Mesenchymal stem cell (in vitro differentiated cells and primary cell): ENCODE measurements at regions not wholly inside any gene's neighbourhood (a gene's known extent, or its start where the extent isn't known, plus 50 kb on each side); places are given as distances from the start of the nearest gene placed in this dataset.

Experiments used
- DNase-seq: peaks from one replicate; pipeline ENCODE4 v3.0.0-alpha.2; 2013
- H2AFZ ChIP-seq: one replicate; pipeline ENCODE4 v1.6.1; 2013; ENCODE audit warnings: low read depth, mild to moderate bottlenecking, control low read depth, inconsistent platforms, low read length, moderate library complexity
- H2AK5ac ChIP-seq: 2 replicates; pipeline ENCODE4 v1.6.1; 2013; ENCODE audit warnings: low read length, moderate library complexity, mild to moderate bottlenecking, inconsistent platforms; ENCODE audit not compliant: severe bottlenecking
- H2BK120ac ChIP-seq: one replicate; pipeline ENCODE4 v1.6.1; 2013; ENCODE audit warnings: low read depth, mild to moderate bottlenecking, inconsistent platforms, low read length, moderate library complexity
- H2BK12ac ChIP-seq, 2 experiments: one replicate each; pipeline ENCODE4 v1.6.1; 2013; ENCODE audit warnings: inconsistent platforms in 2 of 2, low read length in 2 of 2, mild to moderate bottlenecking in 2 of 2, moderate library complexity in 2 of 2, control low read depth in 1 of 2
- H2BK15ac ChIP-seq: one replicate; pipeline ENCODE4 v1.6.1; 2013; ENCODE audit warnings: mild to moderate bottlenecking, low read depth, inconsistent platforms; ENCODE audit not compliant: poor library complexity, severe bottlenecking
- H2BK5ac ChIP-seq: 2 replicates; pipeline ENCODE4 v1.6.1; 2013; ENCODE audit warnings: low read depth, mild to moderate bottlenecking, low read length, control low read depth, inconsistent platforms; ENCODE audit not compliant: poor library complexity, severe bottlenecking
- H3K14ac ChIP-seq, 2 experiments: one replicate each; pipeline ENCODE4 v1.6.1; 2013; ENCODE audit warnings: inconsistent platforms in 2 of 2, low read length in 2 of 2, control low read depth in 1 of 2, mild to moderate bottlenecking in 1 of 2, moderate library complexity in 1 of 2
- H3K18ac ChIP-seq, 2 experiments: one replicate each; pipeline ENCODE4 v1.6.1; 2013; ENCODE audit warnings: inconsistent platforms in 2 of 2, low read length in 2 of 2, control low read depth in 1 of 2, low read depth in 1 of 2, mild to moderate bottlenecking in 1 of 2
- H3K23ac ChIP-seq, 2 experiments: one replicate each; pipeline ENCODE4 v1.6.1; 2013; ENCODE audit warnings: inconsistent platforms in 2 of 2, low read length in 2 of 2, mild to moderate bottlenecking in 2 of 2, moderate library complexity in 2 of 2, control low read depth in 1 of 2
- H3K27ac ChIP-seq: 2 replicates; pipeline ENCODE4 v1.5.1; 2013; ENCODE audit warnings: mild to moderate bottlenecking, moderate library complexity, low read length, control low read depth, inconsistent platforms; ENCODE audit not compliant: poor library complexity, severe bottlenecking
- H3K27me3 ChIP-seq, 2 experiments: 2 replicates each; pipeline versions ENCODE4 v1.6.1 to v1.7.0; 2013; ENCODE audit warnings: low read length in 2 of 2, mild to moderate bottlenecking in 2 of 2, moderate library complexity in 2 of 2, control low read depth in 1 of 2, inconsistent platforms in 1 of 2; ENCODE audit not compliant: control insufficient read depth in 1 of 2, insufficient read depth in 1 of 2
- H3K36me3 ChIP-seq, 2 experiments: 2 replicates each; pipeline versions ENCODE4 v1.6.1 to v1.7.0; 2013; ENCODE audit warnings: low read length in 2 of 2, control low read depth in 1 of 2, inconsistent platforms in 1 of 2, low read depth in 1 of 2, mild to moderate bottlenecking in 1 of 2; ENCODE audit not compliant: insufficient read depth in 2 of 2, control insufficient read depth in 1 of 2
- H3K4ac ChIP-seq, 2 experiments: one replicate each; pipeline ENCODE4 v1.6.1; 2013; ENCODE audit warnings: inconsistent platforms in 2 of 2, low read length in 2 of 2, mild to moderate bottlenecking in 2 of 2, moderate library complexity in 2 of 2, control low read depth in 1 of 2, low read depth in 1 of 2
- H3K4me1 ChIP-seq: 2 replicates; pipeline ENCODE4 v1.6.1; 2013; ENCODE audit warnings: low read depth, low read length, control low read depth; ENCODE audit not compliant: control insufficient read depth, insufficient read depth
- H3K4me2 ChIP-seq: 2 replicates; pipeline ENCODE4 v1.6.1; 2013; ENCODE audit warnings: low read length, mild to moderate bottlenecking, inconsistent platforms; ENCODE audit not compliant: poor library complexity, severe bottlenecking
- H3K4me3 ChIP-seq, 2 experiments: 2 replicates each; pipeline versions ENCODE4 v1.5.1 to v1.7.0; 2013; ENCODE audit warnings: low read length in 2 of 2, mild to moderate bottlenecking in 2 of 2, control low read depth in 1 of 2, low read depth in 1 of 2; ENCODE audit not compliant: insufficient read depth in 1 of 2
- H3K79me1 ChIP-seq: replicated peaks from 2 replicates; pipeline ENCODE4 v1.6.1; 2013; ENCODE audit warnings: mild to moderate bottlenecking, control low read depth, low read length, inconsistent platforms; ENCODE audit not compliant: poor library complexity, severe bottlenecking
- H3K9ac ChIP-seq: 2 replicates; pipeline ENCODE4 v1.7.0; 2013; ENCODE audit warnings: mild to moderate bottlenecking, low read length, moderate library complexity
- H3K9me3 ChIP-seq: 2 replicates; pipeline ENCODE4 v1.7.0; 2013; ENCODE audit warnings: mild to moderate bottlenecking, low read length; ENCODE audit not compliant: control insufficient read depth
- H4K8ac ChIP-seq: one replicate; pipeline ENCODE4 v1.6.1; 2013; ENCODE audit warnings: inconsistent platforms, mild to moderate bottlenecking, low read length, moderate library complexity
- H4K91ac ChIP-seq: one replicate; pipeline ENCODE4 v1.6.1; 2013; ENCODE audit warnings: mild to moderate bottlenecking, low read length, inconsistent platforms
- WGBS: methylation state at CpG from one replicate; pipeline ENCODE4 v1.1.7; 2013; ENCODE audit warnings: mixed read lengths; 5-methylcytosine and 5-hydroxymethylcytosine counted together

- Histone ChIP-seq H3K14ac (peak overlapping the region in 1 of 2 experiments; percentile 81), H4K8ac (no peak overlapping the region), H3K18ac (no peak overlapping the region), H3K4me3 (no peak overlapping the region), H3K27me3 (no peaks in the 10 kb centered on the region), H2AK5ac (no peak overlapping the region), H3K23ac (no peak overlapping the region), H3K4ac (no peak overlapping the region), H3K79me1 (no peaks in the 10 kb centered on the region), H3K27ac (no peak overlapping the region), H4K91ac (no peak overlapping the region), H2BK5ac (no peak overlapping the region), H3K4me1 (peaks cover 6% of the 10 kb centered on the region), H2BK12ac (peak overlapping the region in 1 of 2 experiments; percentile 43), H3K36me3 (no peaks in the 10 kb centered on the region), H2BK120ac (no peak overlapping the region), H2BK15ac (no peak overlapping the region), H2AFZ (no peak overlapping the region), H3K9me3 (no peaks in the 10 kb centered on the region), H3K4me2 (no peak overlapping the region), H3K9ac (no peak overlapping the region)
- WGBS: 96% methylated on average over 9 of the region's 11 CpGs
- no peak for DNase-seq
Observed at GRCh38 chr13:105342281-105342820, 1193.1 kb downstream of the EFNB2 start.

DNA sequence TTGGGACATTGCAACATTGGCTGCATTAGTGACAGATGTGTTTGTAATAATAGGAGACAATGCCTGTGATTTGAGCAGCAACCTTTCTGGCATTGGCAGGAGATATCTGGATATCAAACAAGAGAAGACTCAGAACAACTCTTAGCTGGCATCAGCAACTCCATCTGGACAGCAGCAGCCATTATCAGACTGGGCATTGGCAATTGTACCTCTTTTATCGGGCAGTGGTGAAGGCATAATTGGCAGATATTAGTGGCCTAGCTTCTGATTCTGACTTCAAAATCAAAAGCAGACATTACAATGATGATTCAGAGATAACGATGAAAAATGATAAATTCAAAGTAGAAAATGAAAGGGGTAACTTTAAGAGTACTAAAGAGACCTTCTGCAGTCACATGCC is 1193.7 kb downstream of the EFNB2 start:
- Histone ChIP-seq H3K14ac (no peak overlapping the region), H2AFZ (no peak overlapping the region), H3K18ac (no peak overlapping the region), H2BK15ac (no peak overlapping the region), H3K4me2 (no peak overlapping the region), H2BK12ac (no peak overlapping the region), H3K9me3 (no peaks in the 10 kb centered on the region), H4K8ac (no peak overlapping the region), H3K9ac (no peak overlapping the region), H3K79me1 (no peaks in the 10 kb centered on the region), H3K4me3 (no peak overlapping the region), H2BK120ac (no peak overlapping the region), H3K23ac (no peak overlapping the region), H3K4ac (no peak overlapping the region), H2AK5ac (no peak overlapping the region), H3K27me3 (no peaks in the 10 kb centered on the region), H3K27ac (no peak overlapping the region), H3K4me1 (peaks cover 8% of the 10 kb centered on the region), H2BK5ac (no peak overlapping the region), H4K91ac (no peak overlapping the region), H3K36me3 (no peaks in the 10 kb centered on the region)
- WGBS: 100% methylated on average over 1 of the region's 2 CpGs
- DNase-seq: no peak

DNA sequence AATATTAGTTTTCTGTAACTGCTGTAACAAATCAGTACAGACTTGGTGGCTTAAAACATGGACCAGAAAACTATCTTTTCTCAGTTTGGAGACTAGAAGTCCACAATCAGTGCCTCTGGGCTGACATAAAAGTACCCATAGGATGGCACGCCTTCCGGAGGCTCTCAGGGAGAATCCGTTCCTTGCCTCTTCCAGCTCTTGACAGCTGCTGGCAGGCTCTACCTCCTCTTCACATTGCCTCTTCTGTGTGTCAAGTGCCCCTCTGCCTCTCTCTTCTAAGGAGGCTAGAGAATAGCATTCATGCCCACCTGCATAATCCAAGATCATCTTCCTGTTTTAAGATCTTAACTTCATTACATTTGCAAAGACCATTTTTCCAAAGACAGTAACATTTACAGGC is 1194.2 kb downstream of the EFNB2 start:
- no peak overlapping the region for H3K14ac ChIP-seq
- H2BK12ac ChIP-seq: no peak overlapping the region
- H3K4ac ChIP-seq: no peak overlapping the region
- no peak overlapping the region for H3K4me3 ChIP-seq
- no peak overlapping the region for H4K91ac ChIP-seq
- H2AFZ ChIP-seq: no peak overlapping the region
- H3K4me1 ChIP-seq: peaks cover 6% of the 10 kb centered on the region
- H2AK5ac ChIP-seq: no peak overlapping the region
- H3K23ac ChIP-seq: no peak overlapping the region
- WGBS: 100% methylated on average over 3 of the region's 3 CpGs
- no peak overlapping the region for H2BK120ac ChIP-seq
- H3K27ac ChIP-seq: no peak overlapping the region
- no peaks in the 10 kb centered on the region for H3K27me3 ChIP-seq
- H3K9ac ChIP-seq: no peak overlapping the region
- no peak overlapping the region for H4K8ac ChIP-seq
- DNase-seq: no peak
- no peak overlapping the region for H2BK15ac ChIP-seq
- no peak overlapping the region for H3K4me2 ChIP-seq
- H3K9me3 ChIP-seq: peaks cover 3% of the 10 kb centered on the region
- H2BK5ac ChIP-seq: no peak overlapping the region
- H3K36me3 ChIP-seq: no peaks in the 10 kb centered on the region
- no peak overlapping the region for H3K18ac ChIP-seq
- H3K79me1 ChIP-seq: no peaks in the 10 kb centered on the region

GRCh38 chr13:105340061-105340606 is 1195.3 kb downstream of the EFNB2 start:
- no peaks in the 10 kb centered on the region for H3K36me3 ChIP-seq
- H3K9ac ChIP-seq: no peak overlapping the region
- no peak overlapping the region for H3K23ac ChIP-seq
- no peak overlapping the region for H2BK12ac ChIP-seq
- no peak overlapping the region for H2BK5ac ChIP-seq
- H3K14ac ChIP-seq: no peak overlapping the region
- peak overlapping the region; percentile 26 for H2AK5ac ChIP-seq
- no peak overlapping the region for H3K4me3 ChIP-seq
- H4K8ac ChIP-seq: no peak overlapping the region
- H3K4me1 ChIP-seq: peaks cover 5% of the 10 kb centered on the region
- no peak overlapping the region for H2BK120ac ChIP-seq
- no peak overlapping the region for H3K4ac ChIP-seq
- 73% methylated on average over 3 of the region's 3 CpGs for WGBS
- H2BK15ac ChIP-seq: no peak overlapping the region
- H3K27ac ChIP-seq: no peak overlapping the region
- peaks cover 5% of the 10 kb centered on the region for H3K9me3 ChIP-seq
- H3K27me3 ChIP-seq: no peaks in the 10 kb centered on the region
- H2AFZ ChIP-seq: no peak overlapping the region
- no peaks in the 10 kb centered on the region for H3K79me1 ChIP-seq
- no peak for DNase-seq
- no peak overlapping the region for H4K91ac ChIP-seq
- no peak overlapping the region for H3K18ac ChIP-seq
- H3K4me2 ChIP-seq: no peak overlapping the region
